HCT116 (cell line): ENCODE measurements at regions not wholly inside any gene's neighbourhood (a gene's known extent, or its start where the extent isn't known, plus 50 kb on each side); places are given as distances from the start of the nearest gene placed in this dataset.

Experiments
- ATAC-seq: fragments of 200-7000 bp; cut with Tn5 transposase; 2 replicates; pipeline ENCODE4 v1.9.1; 2020; ENCODE audit warnings: mild to moderate bottlenecking, moderate library complexity
- BruUV-seq: library from RNA; stranded (reverse); fragments of 400-500 nt; replicated peaks from 2 replicates; lab custom pipeline; 2021; lab: Mats Ljungman, UMichigan
- CTCF ChIA-PET: fragments of 300-600 bp; sonication (Branson Sonifier 250); formaldehyde crosslinking; loops from one replicate; lab custom pipeline; 2021; ENCODE audit warnings: antibody characterized with exemption; lab: Charles Lee
- POLR2A ChIA-PET: fragments of 300-600, 350-600 bp; sonication (Branson Sonifier 250); formaldehyde crosslinking; loops from one replicate; lab custom pipeline; 2021; ENCODE audit warnings: antibody characterized with exemption; lab: Charles Lee
- RAD21 ChIA-PET, 2 experiments: fragments of 300-600 bp; sonication (Branson Sonifier 250); formaldehyde crosslinking; loops; one replicate each; lab custom pipeline; 2023; ENCODE audit warnings: low total read pairs in 2 of 2; ENCODE audit not compliant: uncharacterized antibody in 2 of 2, unreplicated experiment in 2 of 2, low non-redundant PET in 1 of 2; lab: Charles Lee
- DNase-seq: peaks from one replicate; pipeline ENCODE4 v3.0.0-alpha.2; 2010; ENCODE audit warnings: low read depth, low spot score
- H2AFZ ChIP-seq: fragments of 200-600 bp; shearing (Covaris generic), sonication (generic); 2 replicates; pipeline ENCODE4 v1.6.1; 2017; ENCODE audit warnings: low read depth, mixed run types, mixed read lengths, antibody characterized with exemption, low read length; ENCODE audit not compliant: poor library complexity, severe bottlenecking
- H3K27ac ChIP-seq: 2 replicates; pipeline ENCODE4 v1.5.1; 2012; ENCODE audit warnings: low read depth, low read length
- H3K27me3 ChIP-seq: fragments of 200-600 bp; sonication (generic); 2 replicates; pipeline ENCODE4 v1.6.1; 2016; ENCODE audit warnings: mixed run types, low read length, mixed read lengths; ENCODE audit not compliant: insufficient read depth
- H3K36me3 ChIP-seq, 2 experiments: fragments of 200-500 bp in 1 of 2; fragments of 200-600 bp in 1 of 2; sonication (Bioruptor generic) in 1 of 2; sonication (generic) in 1 of 2; 2 replicates each; pipeline versions ENCODE4 v1.5.1 to v1.6.1; 2014 to 2016; ENCODE audit warnings: low read length in 2 of 2, inconsistent platforms in 1 of 2, mixed read lengths in 1 of 2, mixed run types in 1 of 2; ENCODE audit not compliant: insufficient read depth in 2 of 2, control insufficient read depth in 1 of 2
- H3K4me1 ChIP-seq, 2 experiments: fragments of 200-600 bp in 1 of 2; sonication (generic) in 1 of 2; 2 replicates each; pipeline versions ENCODE4 v1.5.1 to v1.6.1; 2012 to 2017; ENCODE audit warnings: low read length in 2 of 2, inconsistent platforms in 1 of 2, mild to moderate bottlenecking in 1 of 2, mixed read lengths in 1 of 2, mixed run types in 1 of 2, moderate library complexity in 1 of 2; ENCODE audit not compliant: insufficient read depth in 2 of 2, control insufficient read depth in 1 of 2
- H3K4me2 ChIP-seq: fragments of 200-600 bp; sonication (generic); 2 replicates; pipeline ENCODE4 v1.6.1; 2017; ENCODE audit warnings: mixed run types, low read length, mixed read lengths
- H3K4me3 ChIP-seq, 2 experiments: fragments of 200-600 bp in 1 of 2; sonication (generic) in 1 of 2; replicated peaks in 1 of 2; 2 replicates each; pipeline ENCODE4 v1.5.1; 2011 to 2016; ENCODE audit warnings: low read length in 2 of 2, control low read depth in 1 of 2, low read depth in 1 of 2, mild to moderate bottlenecking in 1 of 2, mixed read lengths in 1 of 2, mixed run types in 1 of 2
- H3K79me2 ChIP-seq: fragments of 200-600 bp; sonication (generic); 2 replicates; pipeline ENCODE4 v1.6.1; 2017; ENCODE audit warnings: mild to moderate bottlenecking, mixed run types, low read length, moderate library complexity, mixed read lengths; ENCODE audit not compliant: insufficient read depth
- H3K9ac ChIP-seq: fragments of 200-600 bp; sonication (generic); 2 replicates; pipeline ENCODE4 v1.6.1; 2016; ENCODE audit warnings: low read length, mixed read lengths
- H3K9me2 ChIP-seq: fragments of 200-600 bp; sonication (generic), shearing (Covaris generic); 2 replicates; pipeline ENCODE4 v1.6.1; 2017; ENCODE audit warnings: mixed run types, mild to moderate bottlenecking, moderate library complexity; ENCODE audit not compliant: insufficient read depth
- H3K9me3 ChIP-seq, 2 experiments: fragments of 200-500 bp in 1 of 2; fragments of 200-600 bp in 1 of 2; sonication (Bioruptor generic) in 1 of 2; sonication (generic) in 1 of 2; 2 replicates each; pipeline ENCODE4 v1.6.1; 2014 to 2017; ENCODE audit warnings: low read length in 2 of 2, mixed read lengths in 2 of 2, inconsistent platforms in 1 of 2, low read depth in 1 of 2, mild to moderate bottlenecking in 1 of 2, mixed run types in 1 of 2, moderate library complexity in 1 of 2; ENCODE audit not compliant: control insufficient read depth in 1 of 2, insufficient read depth in 1 of 2
- H4K20me1 ChIP-seq: fragments of 200-600 bp; sonication (generic), shearing (Covaris generic); 2 replicates; pipeline ENCODE4 v1.6.1; 2017; ENCODE audit warnings: mixed run types, mild to moderate bottlenecking, moderate library complexity; ENCODE audit not compliant: insufficient read depth
- ATF3 ChIP-seq: IDR thresholded peaks from 2 replicates; pipeline ENCODE4 v1.6.1; 2012
- EGR1 ChIP-seq: IDR thresholded peaks from 2 replicates; pipeline ENCODE4 v1.6.1; 2012; ENCODE audit warnings: low read depth
- EZH2 ChIP-seq: fragments of 200-600 bp; sonication (generic); IDR thresholded peaks from 2 replicates; pipeline ENCODE4 v1.6.1; 2017; ENCODE audit warnings: antibody characterized with exemption, mixed run types
- RAD21 ChIP-seq: IDR thresholded peaks from 2 replicates; pipeline ENCODE4 v1.6.1; 2012; ENCODE audit warnings: low read depth, mild to moderate bottlenecking
- SP1 ChIP-seq: IDR thresholded peaks from 2 replicates; pipeline ENCODE4 v1.6.1; 2012; ENCODE audit warnings: low read depth
- SRF ChIP-seq: IDR thresholded peaks from 2 replicates; pipeline ENCODE4 v1.6.1; 2012; ENCODE audit warnings: low read depth
- TCF7L2 ChIP-seq: IDR thresholded peaks from 2 replicates; pipeline ENCODE4 v1.7.0; 2011; ENCODE audit warnings: borderline replicate concordance, inconsistent platforms; ENCODE audit not compliant: insufficient read depth, insufficient read length; ENCODE audit errors: extremely low read depth
- YY1 ChIP-seq: IDR thresholded peaks from 2 replicates; pipeline ENCODE4 v1.6.1; 2011; ENCODE audit warnings: low read length, low read depth, moderate library complexity, mild to moderate bottlenecking; ENCODE audit not compliant: insufficient replicate concordance; ENCODE audit errors: extremely low read depth
- ZBTB33 ChIP-seq: IDR thresholded peaks from 2 replicates; pipeline ENCODE4 v1.6.1; 2011; ENCODE audit warnings: mild to moderate bottlenecking, low read length, moderate library complexity; ENCODE audit not compliant: insufficient replicate concordance; ENCODE audit errors: extremely low read depth
- intact Hi-C: fragments of 100-400 bp; cut with micrococcal nuclease; formaldehyde crosslinking; loops from 2 replicates; pipeline ENCODE4 v1.10.0; 2022

- no peaks in the 10 kb centered on the region for H3K27me3 ChIP-seq
- H3K4me3 ChIP-seq = no peak overlapping the region
- TF ChIP-seq RAD21 (no peak), SRF (no peak), ATF3 (no peak), EZH2 (no peak), EGR1 (no peak), TCF7L2 (no peak), YY1 (no peak), SP1 (no peak), ZBTB33 (no peak)
- H3K4me1 ChIP-seq = no peaks in the 10 kb centered on the region
- ATAC-seq (no peak), DNase-seq (no peak)
- ChIA-PET POLR2A (no interaction called here), CTCF (no interaction called here), RAD21 (no interaction called here)
- H2AFZ ChIP-seq = no peak overlapping the region
- intact Hi-C loops = no loop called here
- peaks cover 6 to 10% of the 10 kb centered on the region in 2 experiments; a peak in 2 of 4 replicates for H3K9me3 ChIP-seq
- no peak overlapping the region for H3K4me2 ChIP-seq
- no peaks in the 10 kb centered on the region for H4K20me1 ChIP-seq
- no peak overlapping the region for H3K27ac ChIP-seq
- H3K79me2 ChIP-seq = no peaks in the 10 kb centered on the region
- no TSS peak for BruUV-seq
- H3K9ac ChIP-seq = no peak overlapping the region
- no peaks in the 10 kb centered on the region for H3K36me3 ChIP-seq
- no peaks in the 10 kb centered on the region for H3K9me2 ChIP-seq
These were observed 568.6 kb downstream of the ETNK1 start for GRCh38 chr12:23193552-23193951.
